Umbilical cord (tissue), 1 donor: ENCODE measurements at regions not wholly inside any gene's neighbourhood (a gene's known extent, or its start where the extent isn't known, plus 50 kb on each side); places are given as distances from the start of the nearest gene placed in this dataset.
A peak's percentile ranks its signal among the peaks of the same experiment; 100 is the strongest.
"Not testable (repeated sequence)": the region's sequence is repeated elsewhere in the genome, so short reads cannot be mapped to it uniquely, and the experiment has no call there.

Experiments used
- DNase-seq: peaks from one replicate; pipeline ENCODE4 v3.0.0-alpha.2; 2015; ENCODE audit warnings: low spot score

GRCh38 chr3:16075647-16076046, 98.8 kb upstream of the GALNT15 start:
- no peak for DNase-seq

GRCh38 chr3:16076564-16076963, 97.9 kb upstream of the GALNT15 start:
- DNase-seq = no peak

- not testable (repeated sequence) for DNase-seq
These were observed 97.3 kb upstream of the GALNT15 start for GRCh38 chr3:16077146-16077545.

- DNase-seq = not testable (repeated sequence)
These were observed 96.8 kb upstream of the GALNT15 start for GRCh38 chr3:16077681-16078080.

DNA sequence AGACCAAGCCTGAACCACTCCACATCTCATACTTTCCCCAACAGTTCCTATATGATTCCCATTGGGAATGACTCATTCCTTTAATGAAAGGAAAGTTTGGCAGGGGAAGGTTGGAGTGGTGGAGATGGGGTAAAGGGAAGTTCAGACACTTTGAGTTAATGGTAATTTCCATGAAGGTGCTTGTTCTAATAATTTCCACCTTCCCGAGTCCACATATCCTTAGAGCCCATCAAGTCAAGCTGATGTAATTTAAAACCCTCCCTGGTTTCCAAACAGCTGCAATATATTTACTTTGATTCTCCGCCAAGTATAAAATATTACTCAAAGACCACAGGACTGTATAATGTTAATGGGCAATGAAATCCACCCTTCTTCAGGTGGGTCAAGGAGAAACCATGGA, 95.0 kb upstream of the GALNT15 start:
- DNase-seq = no peak

DNA sequence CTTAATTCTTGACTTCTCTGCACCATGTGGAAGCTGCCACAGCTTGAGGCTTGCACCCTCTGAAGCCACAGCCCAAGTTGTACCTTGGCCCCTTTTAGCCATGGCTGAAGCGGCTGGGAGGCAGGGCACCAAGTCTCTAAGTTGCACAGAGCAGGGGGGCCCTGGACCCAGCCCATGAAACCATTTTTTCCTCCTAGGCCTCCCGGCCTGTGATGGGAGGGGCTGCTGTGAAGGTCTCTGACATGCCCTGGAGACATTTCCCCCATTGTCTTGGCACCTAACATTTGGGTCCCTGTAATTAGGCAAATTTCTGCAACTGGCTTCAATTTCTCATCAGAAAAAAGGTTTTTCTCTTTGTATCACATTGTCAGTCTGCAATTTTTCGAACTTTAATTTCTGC, 92.8 kb upstream of the GALNT15 start:
- no peak for DNase-seq

- DNase-seq = no peak
These were observed 89.6 kb upstream of the GALNT15 start for GRCh38 chr3:16084887-16085286.

- DNase-seq = no peak
These were observed 89.1 kb upstream of the GALNT15 start for GRCh38 chr3:16085410-16085809.

DNA sequence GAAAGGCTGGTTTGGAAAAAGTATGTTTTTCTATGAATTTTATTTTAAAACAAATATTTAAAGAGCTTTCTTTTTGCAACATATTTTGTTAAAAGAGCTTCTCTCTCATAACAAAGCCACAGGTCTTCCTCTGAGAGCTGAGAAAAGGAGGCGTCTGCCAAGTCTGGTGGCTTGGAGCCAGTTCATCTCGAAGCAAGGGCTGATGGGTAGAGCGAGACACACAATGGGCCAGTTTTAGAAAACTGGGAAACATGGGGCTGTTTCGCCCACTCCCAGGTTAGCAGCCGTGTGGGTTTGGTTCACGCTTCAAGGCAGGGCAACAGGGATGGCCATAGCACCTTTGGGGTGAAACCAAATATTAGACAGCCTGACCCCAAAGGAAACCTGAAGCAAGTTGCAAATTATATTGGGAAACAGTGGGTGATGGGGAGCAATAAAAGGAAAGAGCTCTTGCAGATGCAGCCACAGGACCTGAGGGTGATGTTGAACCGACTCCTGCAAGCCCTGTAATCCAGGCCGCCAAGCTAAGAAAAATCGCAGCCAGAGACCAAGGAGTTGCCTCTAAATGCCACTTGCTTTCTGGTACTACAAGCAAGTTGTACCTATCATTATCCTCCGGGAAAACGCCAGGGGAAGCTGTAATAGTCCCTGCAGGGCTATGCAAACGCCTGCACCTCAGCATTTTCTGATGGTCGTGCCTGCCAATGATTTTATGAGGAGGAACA, 88.4 kb upstream of the GALNT15 start:
- DNase-seq = peak; percentile 36

- no peak for DNase-seq
These were observed 87.8 kb upstream of the GALNT15 start for GRCh38 chr3:16086690-16087089.

DNA sequence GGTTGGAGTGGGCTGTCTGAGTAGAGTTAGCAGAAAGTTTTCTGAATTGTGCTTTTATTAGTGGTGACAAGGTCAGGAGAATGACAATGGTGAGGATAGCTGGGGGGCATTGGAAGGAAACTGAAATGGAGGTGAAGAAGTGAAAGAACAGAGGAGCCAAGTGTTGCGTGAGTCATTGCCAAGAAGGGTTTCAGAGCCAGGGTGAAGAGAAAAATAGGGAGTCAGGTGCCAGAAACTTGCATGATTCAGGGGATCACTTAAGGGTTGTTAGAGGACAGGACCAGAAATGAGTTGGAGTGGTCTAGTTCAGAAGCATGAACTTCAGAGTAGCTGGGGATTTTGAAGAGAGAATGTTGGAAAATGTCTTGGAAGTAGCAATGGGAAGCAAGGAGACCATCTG, 86.0 kb upstream of the GALNT15 start:
- no peak for DNase-seq

GRCh38 chr3:16089521-16089920, 85.0 kb upstream of the GALNT15 start:
- DNase-seq = no peak

DNA sequence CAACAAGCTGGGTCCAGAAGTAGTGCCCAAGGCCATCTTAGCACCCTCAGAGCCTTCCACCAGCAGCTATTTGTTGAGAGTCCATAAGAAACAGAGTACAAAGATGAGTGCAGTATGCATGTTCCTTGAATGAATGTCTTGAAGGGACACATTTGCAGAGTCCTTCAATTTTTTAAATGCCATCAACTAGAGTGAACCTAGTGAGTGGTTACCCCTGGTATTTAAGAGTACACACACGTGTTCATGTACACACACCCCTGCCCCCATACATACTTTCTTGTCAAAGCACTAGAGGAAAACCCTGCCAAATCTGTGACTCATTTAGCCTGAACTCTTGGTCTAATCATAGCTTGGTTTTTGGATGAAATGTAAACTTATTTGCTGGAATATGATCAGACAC, 84.5 kb upstream of the GALNT15 start:
- DNase-seq = peak; percentile 91

DNA sequence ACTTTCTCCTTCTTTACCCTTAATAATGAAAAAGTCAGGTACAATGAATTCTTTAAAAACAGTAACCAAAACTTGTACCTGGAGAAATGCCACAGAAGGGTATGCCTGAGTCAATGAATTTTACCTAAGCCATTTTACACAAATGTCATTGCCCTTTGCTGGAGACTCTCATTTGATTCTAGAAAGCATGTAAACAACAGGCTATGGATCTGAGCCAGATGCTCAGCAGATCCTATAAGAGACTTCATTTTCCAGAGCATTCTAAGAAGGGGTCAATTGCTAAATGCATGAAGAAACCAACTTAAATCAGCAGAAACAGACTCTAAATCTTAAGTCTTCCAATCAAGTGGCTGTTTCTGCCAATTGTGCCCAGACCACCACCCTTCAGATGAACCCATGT, 83.8 kb upstream of the GALNT15 start:
- DNase-seq = peak; percentile 23

- no peak for DNase-seq
These were observed 81.6 kb upstream of the GALNT15 start for GRCh38 chr3:16092923-16093322.

GRCh38 chr3:16101295-16102186, 72.9 kb upstream of the GALNT15 start:
- no peak for DNase-seq

DNA sequence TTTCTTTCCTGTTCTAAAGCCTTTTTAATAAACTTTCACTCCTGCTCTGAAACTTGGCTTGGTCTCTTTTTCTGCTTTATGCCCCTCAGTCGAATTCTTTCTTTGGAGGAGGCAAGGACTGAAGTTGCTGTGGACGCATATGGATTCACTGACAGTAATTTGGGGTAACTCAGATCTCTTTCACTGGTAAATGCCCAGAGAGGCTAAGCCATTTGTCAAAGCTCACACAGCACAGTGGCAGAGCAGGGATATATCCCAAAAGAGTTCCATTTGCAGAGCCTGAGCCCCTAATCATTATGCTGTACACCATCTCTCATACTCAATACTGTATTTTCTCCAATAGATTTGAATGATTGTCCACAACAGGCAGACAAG, 72.3 kb upstream of the GALNT15 start:
- no peak for DNase-seq

DNA sequence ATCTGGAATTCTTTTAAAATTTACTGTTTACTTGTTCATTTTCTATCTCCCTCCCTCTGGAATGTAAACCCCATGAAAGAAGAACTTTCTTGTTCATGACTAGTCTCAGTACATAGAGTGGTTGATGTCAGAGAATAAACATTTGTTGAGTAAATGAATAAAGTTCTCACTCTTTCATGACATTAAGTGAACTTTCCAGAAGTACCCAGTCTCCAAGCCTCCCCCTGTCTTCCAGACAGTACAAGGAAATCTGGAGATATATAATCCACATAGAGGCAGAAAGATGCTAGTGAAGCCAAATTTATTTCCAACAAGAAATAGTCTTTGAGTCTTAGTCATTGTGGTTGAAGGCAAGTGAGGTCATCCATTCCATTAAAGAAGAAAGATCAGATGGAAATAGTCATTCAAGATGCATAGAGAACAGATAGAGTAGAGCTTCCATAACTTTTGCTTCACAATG, 71.5 kb upstream of the GALNT15 start:
- DNase-seq = peak; percentile 14

- DNase-seq = no peak
These were observed 71.0 kb upstream of the GALNT15 start for GRCh38 chr3:16103472-16103871.

- DNase-seq = no peak
These were observed 70.3 kb upstream of the GALNT15 start for GRCh38 chr3:16104156-16104555.

DNA sequence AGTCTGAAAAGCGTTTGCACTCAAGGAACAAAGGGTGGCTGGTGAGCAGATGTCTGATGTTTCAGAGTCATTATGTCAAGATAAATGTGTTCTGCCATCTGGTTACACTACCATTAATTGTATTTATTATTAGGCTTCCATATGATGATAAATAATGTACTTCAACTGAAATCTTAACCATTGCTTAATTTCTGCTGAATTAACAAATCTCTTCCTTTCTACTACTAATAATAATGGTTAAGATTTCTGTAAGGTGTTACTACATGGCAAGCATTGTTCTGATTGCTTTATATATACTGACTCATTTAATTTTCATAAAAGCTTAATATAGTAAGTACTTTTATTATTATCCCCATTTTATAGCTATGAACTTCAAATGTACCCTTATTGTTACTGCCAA, 68.4 kb upstream of the GALNT15 start:
- DNase-seq = no peak

DNA sequence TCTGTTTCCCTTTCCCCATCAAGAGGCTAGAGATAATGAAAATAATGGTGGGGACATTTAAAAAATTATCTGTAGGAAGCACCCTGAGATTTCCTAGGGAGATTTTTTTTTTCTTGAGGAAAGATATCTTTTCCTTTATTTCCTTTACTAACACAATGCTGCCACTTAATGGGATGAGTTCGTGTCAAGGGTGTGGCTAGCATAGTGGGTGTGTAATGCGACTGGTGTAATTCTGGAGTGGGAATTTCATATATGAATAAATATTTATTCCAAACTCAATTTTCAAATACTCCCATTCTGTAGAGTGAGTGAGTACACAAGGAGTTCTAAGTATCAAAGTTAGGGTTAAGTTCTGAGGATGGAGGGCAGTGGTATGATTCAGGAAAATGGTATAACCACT, 66.1 kb upstream of the GALNT15 start:
- no peak for DNase-seq

GRCh38 chr3:16109929-16110328, 64.6 kb upstream of the GALNT15 start:
- DNase-seq = no peak
